ENCODE measurements at regions not wholly inside any gene's neighbourhood (a gene's known extent, or its start where the extent isn't known, plus 50 kb on each side); places are given as distances from the start of the nearest gene placed in this dataset.

DNA sequence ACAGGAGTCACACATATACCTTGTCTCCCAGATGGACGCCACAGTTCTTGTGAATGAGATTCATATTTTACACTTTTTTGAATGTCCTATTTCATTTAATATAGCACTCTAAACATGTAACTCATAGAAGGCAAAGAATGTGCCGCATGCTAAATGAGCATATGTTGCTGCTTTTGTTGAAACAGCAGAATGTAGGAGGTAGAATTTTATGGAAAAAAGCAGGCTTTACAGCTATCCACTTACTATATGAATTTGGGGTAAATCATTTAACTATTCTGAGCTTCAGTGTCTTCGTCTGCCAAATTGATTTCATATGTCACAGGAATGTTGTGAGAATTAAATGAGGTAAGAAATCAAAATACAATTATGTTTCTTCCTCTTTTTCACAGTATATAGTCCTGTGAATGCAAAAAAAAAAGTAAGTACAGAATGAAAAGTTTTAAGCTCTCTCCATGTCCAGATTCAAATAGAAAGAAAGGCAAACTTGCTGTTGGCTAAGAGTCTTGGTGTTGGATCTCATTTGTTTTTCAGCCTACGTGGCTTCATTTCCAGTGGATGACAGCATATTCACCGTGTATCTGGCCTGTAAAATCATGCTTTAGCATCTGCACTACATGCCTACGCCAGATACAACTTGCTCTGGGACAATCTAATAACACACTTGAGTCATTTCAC lies 154.7 kb upstream of the CNTNAP5 start:
- H3K4me3 ChIP-seq (ENCODE audit: low read depth, low read length), result no peak overlapping the region
- no peak for DNase-seq (ENCODE audit: low read depth)
- TF ChIP-seq MAX (IDR thresholded peaks at IDR 0.05; ENCODE audit: low read depth, low read length) (no peak), POLR2A (IDR thresholded peaks at IDR 0.05; ENCODE audit: extremely low read depth, insufficient read length) (no peak), MYC (IDR thresholded peaks at IDR 0.05; ENCODE audit: low read depth, low read length) (no peak)
- TF ChIP-seq, protein P1, sequence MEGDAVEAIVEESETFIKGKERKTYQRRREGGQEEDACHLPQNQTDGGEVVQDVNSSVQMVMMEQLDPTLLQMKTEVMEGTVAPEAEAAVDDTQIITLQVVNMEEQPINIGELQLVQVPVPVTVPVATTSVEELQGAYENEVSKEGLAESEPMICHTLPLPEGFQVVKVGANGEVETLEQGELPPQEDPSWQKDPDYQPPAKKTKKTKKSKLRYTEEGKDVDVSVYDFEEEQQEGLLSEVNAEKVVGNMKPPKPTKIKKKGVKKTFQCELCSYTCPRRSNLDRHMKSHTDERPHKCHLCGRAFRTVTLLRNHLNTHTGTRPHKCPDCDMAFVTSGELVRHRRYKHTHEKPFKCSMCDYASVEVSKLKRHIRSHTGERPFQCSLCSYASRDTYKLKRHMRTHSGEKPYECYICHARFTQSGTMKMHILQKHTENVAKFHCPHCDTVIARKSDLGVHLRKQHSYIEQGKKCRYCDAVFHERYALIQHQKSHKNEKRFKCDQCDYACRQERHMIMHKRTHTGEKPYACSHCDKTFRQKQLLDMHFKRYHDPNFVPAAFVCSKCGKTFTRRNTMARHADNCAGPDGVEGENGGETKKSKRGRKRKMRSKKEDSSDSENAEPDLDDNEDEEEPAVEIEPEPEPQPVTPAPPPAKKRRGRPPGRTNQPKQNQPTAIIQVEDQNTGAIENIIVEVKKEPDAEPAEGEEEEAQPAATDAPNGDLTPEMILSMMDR (IDR thresholded peaks at IDR 0.05; ENCODE audit: low read depth, low read length), result no peak

DNA sequence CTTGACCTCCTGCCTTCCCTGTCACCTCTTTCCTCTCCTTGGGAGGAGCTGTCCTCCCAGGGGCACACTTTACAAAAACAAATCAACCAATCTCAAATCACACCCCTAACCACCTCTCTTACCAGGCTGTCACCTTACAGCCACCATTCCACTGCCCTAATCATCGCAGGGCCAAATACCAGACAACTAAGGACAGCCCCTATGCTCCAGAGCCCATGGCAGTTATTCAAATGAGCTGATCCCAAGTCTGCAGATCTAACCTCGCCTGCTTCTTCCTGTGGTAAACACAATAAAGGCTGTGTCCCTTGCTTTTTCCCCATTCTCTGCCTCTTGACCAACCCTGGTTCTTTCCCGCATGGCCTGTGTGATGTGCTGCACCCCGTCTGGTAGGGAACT lies 154.2 kb upstream of the CNTNAP5 start:
- DNase-seq (ENCODE audit: low read depth), result no peak
- TF ChIP-seq POLR2A (IDR thresholded peaks at IDR 0.05; ENCODE audit: extremely low read depth, insufficient read length) (no peak), MYC (IDR thresholded peaks at IDR 0.05; ENCODE audit: low read depth, low read length) (no peak), MAX (IDR thresholded peaks at IDR 0.05; ENCODE audit: low read depth, low read length) (no peak)
- TF ChIP-seq, protein P1 (IDR thresholded peaks at IDR 0.05; ENCODE audit: low read depth, low read length), result no peak
- H3K4me3 ChIP-seq (ENCODE audit: low read depth, low read length), result no peak overlapping the region

GRCh38 chr2:123890148-123890547 lies 134.9 kb upstream of the CNTNAP5 start:
- no peak for TF ChIP-seq MYC (IDR thresholded peaks at IDR 0.05; ENCODE audit: low read depth, low read length)
- no peak for TF ChIP-seq POLR2A (IDR thresholded peaks at IDR 0.05; ENCODE audit: extremely low read depth, insufficient read length)
- TF ChIP-seq MAX (IDR thresholded peaks at IDR 0.05; ENCODE audit: low read depth, low read length), result no peak
- TF ChIP-seq, protein P1 (IDR thresholded peaks at IDR 0.05; ENCODE audit: low read depth, low read length), result no peak
- H3K4me3 ChIP-seq (ENCODE audit: low read depth, low read length), result no peak overlapping the region
- peak; percentile 6 for DNase-seq (ENCODE audit: low read depth)

- DNase-seq (ENCODE audit: low read depth), result no peak
- no peak overlapping the region for H3K4me3 ChIP-seq (ENCODE audit: low read depth, low read length)
- TF ChIP-seq MAX (IDR thresholded peaks at IDR 0.05; ENCODE audit: low read depth, low read length), result no peak
- TF ChIP-seq, protein P1 (IDR thresholded peaks at IDR 0.05; ENCODE audit: low read depth, low read length), result no peak
- no peak for TF ChIP-seq POLR2A (IDR thresholded peaks at IDR 0.05; ENCODE audit: extremely low read depth, insufficient read length)
- TF ChIP-seq MYC (IDR thresholded peaks at IDR 0.05; ENCODE audit: low read depth, low read length), result no peak
These were observed 130.9 kb upstream of the CNTNAP5 start for GRCh38 chr2:123894167-123894566.

DNA sequence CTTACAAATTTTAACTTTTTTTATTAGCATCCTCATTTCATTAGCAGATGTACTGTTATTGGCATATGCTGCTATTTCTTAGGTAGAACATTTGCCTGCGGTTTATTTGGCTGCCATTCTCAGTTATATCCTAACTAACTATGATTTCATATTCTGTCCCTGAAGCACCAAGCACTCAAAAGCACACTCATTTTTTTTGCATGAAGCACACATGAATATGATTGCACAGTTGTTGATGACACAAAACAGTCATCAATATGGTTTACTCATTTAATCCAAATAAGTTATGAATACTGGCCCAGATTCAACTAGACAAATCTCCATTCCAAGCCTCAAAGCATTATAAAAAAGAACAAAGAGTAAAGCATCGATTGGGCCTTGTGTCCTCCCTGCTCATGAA lies 129.4 kb upstream of the CNTNAP5 start:
- no peak overlapping the region for H3K4me3 ChIP-seq (ENCODE audit: low read depth, low read length)
- no peak for TF ChIP-seq POLR2A (IDR thresholded peaks at IDR 0.05; ENCODE audit: extremely low read depth, insufficient read length)
- TF ChIP-seq, protein P1 (IDR thresholded peaks at IDR 0.05; ENCODE audit: low read depth, low read length), result no peak
- no peak for TF ChIP-seq MYC (IDR thresholded peaks at IDR 0.05; ENCODE audit: low read depth, low read length)
- TF ChIP-seq MAX (IDR thresholded peaks at IDR 0.05; ENCODE audit: low read depth, low read length), result no peak
- no peak for DNase-seq (ENCODE audit: low read depth)

All from NB4 (cell line).